ENCODE measurements at regions not wholly inside any gene's neighbourhood (a gene's known extent, or its start where the extent isn't known, plus 50 kb on each side); places are given as distances from the start of the nearest gene placed in this dataset.

- DNase-seq = no peak
- TF ChIP-seq POLR2A (IDR thresholded peaks at IDR 0.05) (no peak), CTCF (IDR thresholded peaks at IDR 0.05) (no peak)
- Histone ChIP-seq H3K4me1 (no peaks in the 10 kb centered on the region), H3K36me3 (no peaks in the 10 kb centered on the region), H3K27me3 (no peaks in the 10 kb centered on the region), H3K4me3 (no peak overlapping the region), H3K9me3 (no peaks in the 10 kb centered on the region), H3K27ac (no peak overlapping the region)
- intact Hi-C loops (cut with DNase I) = no loop called here
Observed at GRCh38 chr1:86260476-86260875, 103.9 kb upstream of the COL24A1 start.

GRCh38 chr1:86259390-86259789 lies 102.8 kb upstream of the COL24A1 start:
- WGBS, 2 donors = 79 to 100% methylated on average over 1 of the region's 1 CpG
- DNase-seq = no peak
- Histone ChIP-seq H3K9me3 (no peaks in the 10 kb centered on the region), H3K4me1 (no peaks in the 10 kb centered on the region), H3K4me3 (no peak overlapping the region), H3K27ac (no peak overlapping the region), H3K36me3 (no peaks in the 10 kb centered on the region), H3K27me3 (no peaks in the 10 kb centered on the region)
- TF ChIP-seq POLR2A (IDR thresholded peaks at IDR 0.05) (no peak), CTCF (IDR thresholded peaks at IDR 0.05) (no peak)
- intact Hi-C loops (cut with DNase I) = no loop called here

GRCh38 chr1:86258101-86258500 lies 101.5 kb upstream of the COL24A1 start:
- no peak for TF ChIP-seq POLR2A (IDR thresholded peaks at IDR 0.05)
- TF ChIP-seq CTCF (IDR thresholded peaks at IDR 0.05) = no peak
- H3K27me3 ChIP-seq = no peaks in the 10 kb centered on the region
- no peaks in the 10 kb centered on the region for H3K36me3 ChIP-seq
- intact Hi-C loops (cut with DNase I) = no loop called here
- 24 to 25% methylated on average over 1 of the region's 1 CpG for WGBS, 2 donors
- no peaks in the 10 kb centered on the region for H3K4me1 ChIP-seq
- DNase-seq = no peak
- no peak overlapping the region for H3K27ac ChIP-seq
- H3K9me3 ChIP-seq = no peaks in the 10 kb centered on the region
- no peak overlapping the region for H3K4me3 ChIP-seq

GRCh38 chr1:86247597-86248279 lies 91.2 kb upstream of the COL24A1 start:
- DNase-seq = no peak
- H3K4me3 ChIP-seq = no peak overlapping the region
- WGBS, 2 donors = 78 to 79% methylated on average over 6 of the region's 6 CpGs
- no peaks in the 10 kb centered on the region for H3K36me3 ChIP-seq
- no peak overlapping the region for H3K27ac ChIP-seq
- H3K9me3 ChIP-seq = no peaks in the 10 kb centered on the region
- TF ChIP-seq CTCF (IDR thresholded peaks at IDR 0.05) (no peak), POLR2A (IDR thresholded peaks at IDR 0.05) (no peak)
- intact Hi-C loops (cut with DNase I) = no loop called here
- no peaks in the 10 kb centered on the region for H3K27me3 ChIP-seq
- H3K4me1 ChIP-seq = no peaks in the 10 kb centered on the region

GRCh38 chr1:86245566-86246190 lies 89.1 kb upstream of the COL24A1 start:
- H3K36me3 ChIP-seq = no peaks in the 10 kb centered on the region
- no peaks in the 10 kb centered on the region for H3K9me3 ChIP-seq
- 69 to 70% methylated on average over 9 of the region's 9 CpGs for WGBS, 2 donors
- no peak for TF ChIP-seq CTCF (IDR thresholded peaks at IDR 0.05)
- DNase-seq = no peak
- H3K27me3 ChIP-seq = no peaks in the 10 kb centered on the region
- no peak overlapping the region for H3K4me3 ChIP-seq
- intact Hi-C loops (cut with DNase I) = no loop called here
- no peaks in the 10 kb centered on the region for H3K4me1 ChIP-seq
- no peak overlapping the region for H3K27ac ChIP-seq

Measured in esophagus squamous epithelium (tissue), 5 donors.